ENCODE measurements at regions not wholly inside any gene's neighbourhood (a gene's known extent, or its start where the extent isn't known, plus 50 kb on each side); places are given as distances from the start of the nearest gene placed in this dataset.

- Mint-ChIP-seq H3K9me3 (peaks cover 0 to 2% of the 10 kb centered on the region in 2 donors), H3K27ac (no peak overlapping the region), H3K4me3 (no peak overlapping the region), H3K4me1 (no peaks in the 10 kb centered on the region), H3K27me3 (peaks cover 19 to 35% of the 10 kb centered on the region in 2 donors), H3K36me3 (no peaks in the 10 kb centered on the region)
- DNase-seq: no peak
- no peak for ATAC-seq (replicated peaks)
These were observed 162.1 kb upstream of the LRIG1 start for GRCh38 chr3:66662894-66663293.

DNA sequence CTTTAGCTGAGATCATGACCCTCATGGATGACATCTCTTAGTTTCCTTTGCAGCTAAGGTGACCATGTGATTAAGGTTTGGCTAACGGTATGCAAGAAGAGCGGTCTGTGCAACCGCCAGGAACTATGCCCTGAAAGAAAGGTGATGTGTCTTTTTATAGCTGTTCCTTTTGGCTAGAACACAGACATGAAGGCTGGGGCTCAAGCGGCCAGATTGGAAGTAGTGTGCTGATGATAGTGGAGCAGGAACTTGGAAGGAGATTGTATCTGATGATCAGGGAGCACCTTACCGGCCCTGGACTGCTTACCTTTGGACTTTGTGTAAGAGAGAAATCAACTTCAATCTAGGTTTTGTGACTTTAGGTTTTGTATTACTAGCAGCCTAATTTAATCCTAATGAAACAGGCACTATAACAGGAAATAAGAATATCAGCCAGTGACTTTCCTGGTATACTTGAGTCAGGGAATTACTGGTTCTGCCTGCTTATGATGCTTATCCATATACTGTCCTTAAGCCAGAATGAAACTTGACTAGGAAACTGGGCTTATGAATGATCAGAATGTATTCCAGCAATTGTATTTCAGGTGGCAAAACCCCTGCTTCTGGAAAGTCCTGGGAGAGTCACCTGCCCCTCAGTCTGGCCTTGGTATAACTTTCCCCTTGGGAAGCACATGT, 164.3 kb upstream of the LRIG1 start:
- no peak for DNase-seq
- no peak overlapping the region for H3K4me3 Mint-ChIP-seq
- no peak overlapping the region for H3K27ac Mint-ChIP-seq
- ATAC-seq (replicated peaks): no peak
- peaks cover 20 to 37% of the 10 kb centered on the region in 2 donors for H3K27me3 Mint-ChIP-seq
- H3K9me3 Mint-ChIP-seq: peaks cover 0 to 5% of the 10 kb centered on the region in 2 donors
- H3K4me1 Mint-ChIP-seq: no peaks in the 10 kb centered on the region
- no peaks in the 10 kb centered on the region for H3K36me3 Mint-ChIP-seq

DNA sequence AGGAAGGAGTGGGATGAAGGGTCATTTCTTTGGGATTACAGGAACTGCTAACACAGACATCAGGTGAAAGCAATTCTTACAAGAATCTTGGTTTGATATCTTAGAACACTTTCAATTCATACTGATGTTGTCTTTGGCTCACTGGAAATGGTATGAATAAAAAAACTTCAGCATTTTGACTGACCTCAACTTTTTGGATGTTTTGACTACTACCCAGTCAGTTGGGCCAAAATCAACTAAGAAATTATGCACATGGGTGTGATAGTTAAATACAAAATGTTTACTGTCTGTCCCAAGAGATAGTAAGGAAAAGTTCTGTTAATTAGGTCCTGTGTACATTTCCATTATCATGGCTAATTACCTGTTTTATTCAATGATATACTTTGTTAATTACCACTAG, 165.5 kb upstream of the LRIG1 start:
- Mint-ChIP-seq H3K27ac (no peak overlapping the region), H3K27me3 (peaks cover 15 to 37% of the 10 kb centered on the region in 2 donors), H3K4me3 (no peak overlapping the region), H3K36me3 (no peaks in the 10 kb centered on the region), H3K9me3 (peaks cover 0 to 5% of the 10 kb centered on the region in 2 donors), H3K4me1 (no peaks in the 10 kb centered on the region)
- no peak for ATAC-seq (replicated peaks)
- no peak for DNase-seq

- DNase-seq (no peak), ATAC-seq (replicated peaks) (no peak)
- H3K4me3 Mint-ChIP-seq: no peak overlapping the region
- peaks cover 6 to 31% of the 10 kb centered on the region in 2 donors for H3K27me3 Mint-ChIP-seq
- H3K27ac Mint-ChIP-seq: no peak overlapping the region
- peaks cover 0 to 5% of the 10 kb centered on the region in 2 donors for H3K9me3 Mint-ChIP-seq
- no peaks in the 10 kb centered on the region for H3K36me3 Mint-ChIP-seq
- no peaks in the 10 kb centered on the region for H3K4me1 Mint-ChIP-seq
These were observed 166.4 kb upstream of the LRIG1 start for GRCh38 chr3:66667263-66667662.

DNA sequence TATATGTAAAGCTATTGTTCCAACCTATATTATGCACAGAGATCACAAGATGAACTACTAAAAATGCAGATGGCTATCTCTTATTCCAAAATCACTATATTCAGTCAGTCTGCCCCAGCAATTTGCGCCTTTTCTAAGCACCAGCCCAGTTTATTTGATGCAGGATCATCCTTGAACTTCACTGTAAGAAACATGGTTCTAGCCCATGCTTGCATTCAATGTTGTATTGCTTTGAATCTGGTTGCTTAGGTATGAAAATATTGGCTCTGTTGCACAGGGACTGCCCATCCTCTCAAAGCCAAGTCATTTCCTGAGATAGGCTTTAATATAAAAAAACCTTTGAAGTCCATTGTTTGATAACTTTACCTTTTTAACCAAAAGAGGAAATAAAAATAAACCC, 170.5 kb upstream of the LRIG1 start:
- Mint-ChIP-seq H3K4me1 (no peaks in the 10 kb centered on the region), H3K27ac (no peak overlapping the region), H3K27me3 (peaks cover 15 to 20% of the 10 kb centered on the region in 2 donors), H3K36me3 (no peaks in the 10 kb centered on the region), H3K4me3 (no peak overlapping the region), H3K9me3 (peaks cover 0 to 3% of the 10 kb centered on the region in 2 donors)
- DNase-seq (no peak), ATAC-seq (replicated peaks) (no peak)

- H3K36me3 Mint-ChIP-seq: no peaks in the 10 kb centered on the region
- peaks cover 0 to 3% of the 10 kb centered on the region in 2 donors for H3K9me3 Mint-ChIP-seq
- no peak overlapping the region for H3K4me3 Mint-ChIP-seq
- DNase-seq (no peak), ATAC-seq (replicated peaks) (no peak)
- peaks cover 12 to 18% of the 10 kb centered on the region in 2 donors for H3K27me3 Mint-ChIP-seq
- no peaks in the 10 kb centered on the region for H3K4me1 Mint-ChIP-seq
- H3K27ac Mint-ChIP-seq: no peak overlapping the region
These were observed 172.0 kb upstream of the LRIG1 start for GRCh38 chr3:66672830-66673229.

- Mint-ChIP-seq H3K27ac (no peak overlapping the region), H3K9me3 (peaks cover 0 to 4% of the 10 kb centered on the region in 2 donors), H3K27me3 (peaks cover 12 to 23% of the 10 kb centered on the region in 2 donors), H3K36me3 (no peaks in the 10 kb centered on the region), H3K4me3 (no peak overlapping the region), H3K4me1 (no peaks in the 10 kb centered on the region)
- ATAC-seq (replicated peaks) (no peak), DNase-seq (no peak)
These were observed 172.5 kb upstream of the LRIG1 start for GRCh38 chr3:66673293-66673692.

- Mint-ChIP-seq H3K9me3 (peaks cover 0 to 2% of the 10 kb centered on the region in 2 donors), H3K4me1 (no peaks in the 10 kb centered on the region), H3K27me3 (peaks cover 6 to 17% of the 10 kb centered on the region in 2 donors)
These were observed 174.5 kb upstream of the LRIG1 start for GRCh38 chr3:66675366-66675765.

GRCh38 chr3:66692042-66692765, 191.4 kb upstream of the LRIG1 start:
- H3K4me3 Mint-ChIP-seq: no peak overlapping the region
- H3K27me3 Mint-ChIP-seq: peaks cover 16 to 27% of the 10 kb centered on the region in 2 donors
- no peaks in the 10 kb centered on the region for H3K36me3 Mint-ChIP-seq
- DNase-seq (no peak), ATAC-seq (replicated peaks) (no peak)
- H3K9me3 Mint-ChIP-seq: no peaks in the 10 kb centered on the region
- no peak overlapping the region for H3K27ac Mint-ChIP-seq
- H3K4me1 Mint-ChIP-seq: no peaks in the 10 kb centered on the region

More at GRCh38 chr3:66675366-66675765, 174.5 kb upstream of the LRIG1 start:
- ATAC-seq (replicated peaks): no peak
- Mint-ChIP-seq H3K27ac (no peak overlapping the region), H3K36me3 (no peaks in the 10 kb centered on the region), H3K4me3 (no peak overlapping the region)
- no peak for DNase-seq

DNA sequence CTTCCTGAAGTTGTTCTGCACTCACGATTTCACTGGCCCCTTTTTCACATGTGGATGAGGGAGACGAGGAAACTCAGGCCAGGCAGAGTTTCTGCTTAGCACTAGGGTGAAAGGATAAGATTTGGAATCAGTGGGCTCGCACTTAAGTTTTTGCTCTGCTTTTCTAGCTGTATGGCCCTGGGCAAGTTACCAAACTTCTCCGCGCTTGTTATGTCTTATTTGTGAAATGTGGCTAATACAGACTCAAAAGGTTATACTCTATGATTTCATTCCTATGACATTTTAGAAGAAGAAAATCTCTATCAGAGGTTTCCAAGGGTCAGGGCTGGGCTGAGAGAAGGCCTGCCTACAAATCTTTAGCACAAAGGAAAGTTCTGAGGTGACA, 191.9 kb upstream of the LRIG1 start:
- Mint-ChIP-seq H3K27me3 (peaks cover 16 to 27% of the 10 kb centered on the region in 2 donors), H3K27ac (no peak overlapping the region), H3K4me1 (no peaks in the 10 kb centered on the region), H3K9me3 (no peaks in the 10 kb centered on the region), H3K36me3 (no peaks in the 10 kb centered on the region), H3K4me3 (no peak overlapping the region)
- ATAC-seq (replicated peaks) (no peak), DNase-seq (no peak)

DNA sequence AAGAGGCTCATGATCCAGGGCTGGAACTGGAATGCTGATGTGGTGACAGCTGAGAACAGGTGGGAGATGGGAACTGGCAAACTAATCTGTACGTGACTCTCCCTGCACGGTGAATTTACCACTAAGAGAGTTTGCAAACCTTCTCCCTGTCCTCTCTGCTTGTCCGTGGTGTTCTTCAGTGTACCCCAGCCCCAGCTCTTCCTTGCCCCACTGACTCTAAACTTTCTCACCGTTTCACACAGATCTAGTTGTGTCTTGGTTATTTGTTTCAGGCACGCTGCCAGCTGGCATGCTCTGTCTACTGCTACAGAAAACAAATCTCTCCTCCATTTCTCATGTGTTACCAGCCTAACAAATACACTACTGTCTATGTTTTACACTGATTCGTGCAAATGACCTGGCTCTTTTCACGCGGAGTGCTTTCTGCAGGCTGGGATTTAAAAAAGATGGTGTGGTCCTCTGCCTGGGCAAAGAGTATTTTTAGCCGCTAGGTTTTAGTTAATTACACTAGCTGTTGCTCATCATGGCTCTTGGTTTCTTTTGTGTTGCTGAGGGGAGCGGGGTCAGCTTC, 192.7 kb upstream of the LRIG1 start:
- no peak for DNase-seq
- no peaks in the 10 kb centered on the region for H3K9me3 Mint-ChIP-seq
- no peak for ATAC-seq (replicated peaks)
- H3K36me3 Mint-ChIP-seq: no peaks in the 10 kb centered on the region
- no peaks in the 10 kb centered on the region for H3K4me1 Mint-ChIP-seq
- no peak overlapping the region for H3K4me3 Mint-ChIP-seq
- peaks cover 17 to 28% of the 10 kb centered on the region in 2 donors for H3K27me3 Mint-ChIP-seq
- H3K27ac Mint-ChIP-seq: no peak overlapping the region

DNA sequence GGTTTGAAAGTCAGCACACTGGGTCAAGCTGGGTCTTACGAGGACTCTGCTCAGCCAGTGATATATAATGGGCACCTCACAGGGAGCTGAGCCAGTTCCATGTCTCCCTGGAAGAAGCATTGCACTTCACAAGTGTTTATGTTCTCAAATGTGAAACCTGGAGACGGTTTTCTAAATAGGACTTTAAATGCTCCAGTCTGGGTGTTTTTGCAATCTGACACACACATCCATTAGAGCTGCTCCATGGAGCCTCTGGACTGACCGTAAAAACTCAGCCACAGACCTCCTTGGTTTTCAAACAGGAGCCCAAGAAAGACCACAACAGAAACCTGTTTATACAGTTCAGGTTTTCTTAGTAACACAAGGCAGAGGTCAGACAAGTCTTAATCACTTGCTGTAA, 201.3 kb upstream of the LRIG1 start:
- no peaks in the 10 kb centered on the region for H3K4me1 Mint-ChIP-seq
- DNase-seq (no peak), ATAC-seq (replicated peaks) (no peak)
- no peak overlapping the region for H3K4me3 Mint-ChIP-seq
- peaks cover 0 to 1% of the 10 kb centered on the region in 2 donors for H3K9me3 Mint-ChIP-seq
- peaks cover 18 to 22% of the 10 kb centered on the region in 2 donors for H3K27me3 Mint-ChIP-seq
- no peak overlapping the region for H3K27ac Mint-ChIP-seq
- no peaks in the 10 kb centered on the region for H3K36me3 Mint-ChIP-seq

- H3K36me3 Mint-ChIP-seq: no peaks in the 10 kb centered on the region
- no peak for ATAC-seq (replicated peaks)
- H3K27ac Mint-ChIP-seq: no peak overlapping the region
These were observed 202.7 kb upstream of the LRIG1 start for GRCh38 chr3:66703501-66703900.

DNA sequence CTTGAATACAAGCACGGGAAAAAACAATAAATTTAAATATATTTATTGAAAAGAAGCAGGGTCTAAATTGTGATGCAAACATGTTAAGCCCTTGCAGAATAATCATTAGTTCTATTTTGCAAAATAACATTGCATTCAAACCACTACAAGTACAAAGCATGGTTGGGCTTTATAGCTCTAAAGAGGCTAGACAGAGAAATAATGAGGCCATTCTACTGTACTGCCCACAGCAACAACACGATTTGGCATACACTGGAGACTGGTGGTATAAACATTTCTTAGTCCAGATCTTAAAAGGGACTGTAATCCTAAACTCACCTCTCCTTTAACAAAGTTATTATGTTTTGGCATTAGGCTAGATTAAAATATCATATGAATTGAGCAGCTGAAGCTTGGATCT, 204.3 kb upstream of the LRIG1 start:
- ATAC-seq (replicated peaks) (no peak), DNase-seq (no peak)
- Mint-ChIP-seq H3K4me1 (no peaks in the 10 kb centered on the region), H3K27me3 (peaks cover 14 to 27% of the 10 kb centered on the region in 2 donors), H3K9me3 (no peaks in the 10 kb centered on the region), H3K4me3 (no peak overlapping the region), H3K36me3 (no peaks in the 10 kb centered on the region), H3K27ac (no peak overlapping the region)

More at GRCh38 chr3:66703501-66703900, 202.7 kb upstream of the LRIG1 start:
- Mint-ChIP-seq H3K9me3 (peaks cover 0 to 1% of the 10 kb centered on the region in 2 donors), H3K4me1 (no peaks in the 10 kb centered on the region), H3K27me3 (peaks cover 17 to 22% of the 10 kb centered on the region in 2 donors), H3K4me3 (no peak overlapping the region)
- DNase-seq: no peak

- no peaks in the 10 kb centered on the region for H3K36me3 Mint-ChIP-seq
- no peak overlapping the region for H3K27ac Mint-ChIP-seq
- H3K9me3 Mint-ChIP-seq: no peaks in the 10 kb centered on the region
- H3K4me1 Mint-ChIP-seq: no peaks in the 10 kb centered on the region
- no peak overlapping the region for H3K4me3 Mint-ChIP-seq
- no peak for ATAC-seq (replicated peaks)
- no peak for DNase-seq
- peaks cover 14 to 28% of the 10 kb centered on the region in 2 donors for H3K27me3 Mint-ChIP-seq
These were observed 206.1 kb upstream of the LRIG1 start for GRCh38 chr3:66706890-66707289.
